ENCODE measurements at regions not wholly inside any gene's neighbourhood (a gene's known extent, or its start where the extent isn't known, plus 50 kb on each side); places are given as distances from the start of the nearest gene placed in this dataset.
A peak's percentile ranks its signal among the peaks of the same experiment; 100 is the strongest.

DNA sequence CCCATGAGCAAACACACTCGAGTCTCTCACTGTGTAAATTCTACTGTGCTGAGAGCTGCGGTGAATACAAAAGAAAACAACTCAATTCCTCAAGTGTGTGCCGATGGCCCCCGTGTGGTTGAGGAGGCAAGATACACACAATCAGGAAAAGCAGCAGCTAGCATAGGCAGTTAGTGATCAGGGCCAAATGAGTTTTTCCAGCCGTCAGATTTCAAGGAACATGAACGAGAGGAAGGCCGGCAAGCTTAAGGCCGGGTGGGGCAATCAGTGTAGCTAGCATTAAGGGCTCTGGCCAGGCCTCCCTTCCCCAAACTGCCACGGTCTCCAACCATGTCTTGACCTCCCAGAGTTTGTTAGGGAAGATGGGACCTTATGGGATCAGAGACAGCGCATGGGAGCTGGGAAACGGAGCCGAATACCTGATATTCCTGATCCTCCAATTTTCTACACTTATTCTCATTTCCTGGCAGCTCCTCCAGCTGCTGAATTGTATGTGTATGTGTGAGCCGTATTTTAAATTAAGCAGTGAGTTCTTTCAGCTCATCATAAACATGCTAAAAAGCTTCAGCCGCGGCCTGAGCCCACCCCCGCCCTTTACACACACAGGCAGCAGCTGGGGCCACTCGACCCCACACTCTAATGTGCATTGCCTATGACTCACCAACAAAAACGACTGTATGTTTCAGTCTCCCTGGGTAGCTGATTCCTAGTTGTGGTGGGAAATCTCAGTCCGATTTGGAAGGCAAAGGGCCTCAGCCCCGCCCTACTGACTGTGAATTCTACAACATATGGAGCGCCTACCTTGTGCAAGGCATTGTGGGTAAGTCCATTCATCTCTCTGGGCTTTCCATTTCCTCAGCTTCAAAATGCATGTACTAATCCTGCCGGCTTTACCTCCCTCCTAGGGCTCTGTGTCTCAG is 59.9 kb downstream of the RTL9 start:
- TF ChIP-seq EP300 (IDR thresholded peaks at IDR 0.05) (no peak), POLR2A (IDR thresholded peaks at IDR 0.05) (no peak)
- TF ChIP-seq, protein P1, sequence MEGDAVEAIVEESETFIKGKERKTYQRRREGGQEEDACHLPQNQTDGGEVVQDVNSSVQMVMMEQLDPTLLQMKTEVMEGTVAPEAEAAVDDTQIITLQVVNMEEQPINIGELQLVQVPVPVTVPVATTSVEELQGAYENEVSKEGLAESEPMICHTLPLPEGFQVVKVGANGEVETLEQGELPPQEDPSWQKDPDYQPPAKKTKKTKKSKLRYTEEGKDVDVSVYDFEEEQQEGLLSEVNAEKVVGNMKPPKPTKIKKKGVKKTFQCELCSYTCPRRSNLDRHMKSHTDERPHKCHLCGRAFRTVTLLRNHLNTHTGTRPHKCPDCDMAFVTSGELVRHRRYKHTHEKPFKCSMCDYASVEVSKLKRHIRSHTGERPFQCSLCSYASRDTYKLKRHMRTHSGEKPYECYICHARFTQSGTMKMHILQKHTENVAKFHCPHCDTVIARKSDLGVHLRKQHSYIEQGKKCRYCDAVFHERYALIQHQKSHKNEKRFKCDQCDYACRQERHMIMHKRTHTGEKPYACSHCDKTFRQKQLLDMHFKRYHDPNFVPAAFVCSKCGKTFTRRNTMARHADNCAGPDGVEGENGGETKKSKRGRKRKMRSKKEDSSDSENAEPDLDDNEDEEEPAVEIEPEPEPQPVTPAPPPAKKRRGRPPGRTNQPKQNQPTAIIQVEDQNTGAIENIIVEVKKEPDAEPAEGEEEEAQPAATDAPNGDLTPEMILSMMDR (IDR thresholded peaks at IDR 0.05), result peak; percentile 4 to 47 (median 29)
- 18 to 45% methylated on average over 14 to 22 of the region's 22 CpGs for WGBS, 2 donors
- H3K4me1 ChIP-seq, result peaks cover 0 to 9% (median 0%) of the 10 kb centered on the region in 4 donors
- no peaks in the 10 kb centered on the region for H3K9me3 ChIP-seq
- no peak overlapping the region for H3K27ac ChIP-seq
- peaks cover 0 to 26% of the 10 kb centered on the region in 2 donors for H3K27me3 ChIP-seq
- no peaks in the 10 kb centered on the region for H3K36me3 ChIP-seq
- peak in 1 of 2 donors; percentile 6 for DNase-seq (ENCODE audit: low spot score in 2 of 2)
- H3K4me3 ChIP-seq, result no peak overlapping the region

DNA sequence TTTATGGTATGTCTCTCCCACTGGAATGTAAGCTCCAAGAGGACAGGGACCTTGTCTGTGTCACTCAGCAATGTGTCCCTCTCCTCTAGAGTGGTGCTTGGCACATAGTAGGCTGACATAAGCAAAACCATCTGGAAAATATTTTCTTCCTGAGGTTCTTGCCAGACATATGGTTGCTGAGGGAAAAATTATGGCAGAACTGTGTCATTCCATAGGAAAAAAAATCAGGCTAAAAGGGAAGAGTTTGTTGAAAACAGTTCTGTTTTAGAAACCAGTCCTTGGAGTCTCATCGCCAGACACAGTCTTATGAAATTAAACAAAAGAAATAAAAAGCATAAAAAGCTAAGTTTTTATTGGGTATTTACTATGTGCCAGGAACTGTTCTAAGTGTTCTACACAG is 60.9 kb downstream of the RTL9 start:
- Histone ChIP-seq H3K36me3 (no peaks in the 10 kb centered on the region), H3K4me1 (peaks cover 0 to 9% (median 0%) of the 10 kb centered on the region in 4 donors), H3K4me3 (no peak overlapping the region), H3K27me3 (peaks cover 0 to 26% of the 10 kb centered on the region in 2 donors), H3K9me3 (no peaks in the 10 kb centered on the region), H3K27ac (no peak overlapping the region)
- WGBS, 2 donors, result 28 to 68% methylated on average over 1 of the region's 1 CpG
- TF ChIP-seq POLR2A (IDR thresholded peaks at IDR 0.05) (no peak), EP300 (IDR thresholded peaks at IDR 0.05) (no peak)
- TF ChIP-seq, protein P1 (IDR thresholded peaks at IDR 0.05), result no peak
- no peak for DNase-seq (ENCODE audit: low spot score in 2 of 2)

GRCh38 chrX:110420771-110421499 is 62.3 kb downstream of the RTL9 start:
- Histone ChIP-seq H3K27ac (no peak overlapping the region), H3K36me3 (no peaks in the 10 kb centered on the region), H3K4me1 (peaks cover 0 to 9% (median 0%) of the 10 kb centered on the region in 4 donors), H3K4me3 (peak overlapping the region in 1 of 4 donors; percentile 12), H3K27me3 (peaks cover 0 to 15% of the 10 kb centered on the region in 2 donors), H3K9me3 (no peaks in the 10 kb centered on the region)
- DNase-seq (ENCODE audit: low spot score in 2 of 2), result no peak
- 31 to 39% methylated on average over 9 of the region's 9 CpGs for WGBS, 2 donors
- TF ChIP-seq, protein P1 (IDR thresholded peaks at IDR 0.05), result no peak
- TF ChIP-seq POLR2A (IDR thresholded peaks at IDR 0.05) (no peak), EP300 (IDR thresholded peaks at IDR 0.05) (no peak)

GRCh38 chrX:110421500-110422455 is 63.1 kb downstream of the RTL9 start:
- H3K27ac ChIP-seq, result no peak overlapping the region
- peaks cover 0 to 15% of the 10 kb centered on the region in 2 donors for H3K27me3 ChIP-seq
- H3K36me3 ChIP-seq, result no peaks in the 10 kb centered on the region
- TF ChIP-seq EP300 (IDR thresholded peaks at IDR 0.05) (no peak), POLR2A (IDR thresholded peaks at IDR 0.05) (no peak)
- TF ChIP-seq, protein P1 (IDR thresholded peaks at IDR 0.05), result no peak
- H3K4me3 ChIP-seq, result no peak overlapping the region
- no peak for DNase-seq (ENCODE audit: low spot score in 2 of 2)
- H3K9me3 ChIP-seq, result no peaks in the 10 kb centered on the region
- peaks cover 0 to 9% (median 0%) of the 10 kb centered on the region in 4 donors for H3K4me1 ChIP-seq
- 78 to 86% methylated on average over 5 of the region's 5 CpGs for WGBS, 2 donors
